ENCODE measurements at regions not wholly inside any gene's neighbourhood (a gene's known extent, or its start where the extent isn't known, plus 50 kb on each side); places are given as distances from the start of the nearest gene placed in this dataset.

DNA sequence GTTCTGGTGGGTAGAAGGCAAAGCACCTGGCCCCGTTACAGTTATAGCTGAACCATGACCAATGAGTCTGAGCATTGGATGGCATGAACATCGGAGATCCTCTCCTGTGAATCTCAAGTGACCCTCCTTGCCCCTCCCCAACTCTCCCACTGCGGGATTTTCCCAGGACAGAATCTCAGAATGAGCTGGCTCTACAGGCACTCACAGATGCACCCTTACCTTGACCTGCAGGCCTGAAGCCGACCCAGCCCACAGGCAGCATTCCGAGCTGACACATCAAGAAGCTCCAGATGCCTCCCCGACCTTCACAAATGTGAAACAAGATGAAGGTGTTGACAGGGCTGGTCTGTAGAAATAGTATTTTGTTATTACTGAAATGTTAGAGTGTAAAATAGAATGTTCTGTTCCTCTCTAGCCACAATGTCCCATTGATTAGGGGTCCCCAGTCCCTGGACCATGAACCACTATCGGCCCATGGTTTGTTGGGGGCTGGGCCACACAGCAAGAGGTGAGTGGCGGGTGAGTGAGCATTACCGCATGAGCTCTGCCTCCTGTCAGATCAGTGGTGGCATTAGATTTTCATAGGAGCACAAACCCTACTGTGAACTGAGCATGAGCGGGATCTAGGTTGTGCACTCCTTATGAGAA lies 263.4 kb downstream of the AUH start (continued):
- TF ChIP-seq, protein P1, sequence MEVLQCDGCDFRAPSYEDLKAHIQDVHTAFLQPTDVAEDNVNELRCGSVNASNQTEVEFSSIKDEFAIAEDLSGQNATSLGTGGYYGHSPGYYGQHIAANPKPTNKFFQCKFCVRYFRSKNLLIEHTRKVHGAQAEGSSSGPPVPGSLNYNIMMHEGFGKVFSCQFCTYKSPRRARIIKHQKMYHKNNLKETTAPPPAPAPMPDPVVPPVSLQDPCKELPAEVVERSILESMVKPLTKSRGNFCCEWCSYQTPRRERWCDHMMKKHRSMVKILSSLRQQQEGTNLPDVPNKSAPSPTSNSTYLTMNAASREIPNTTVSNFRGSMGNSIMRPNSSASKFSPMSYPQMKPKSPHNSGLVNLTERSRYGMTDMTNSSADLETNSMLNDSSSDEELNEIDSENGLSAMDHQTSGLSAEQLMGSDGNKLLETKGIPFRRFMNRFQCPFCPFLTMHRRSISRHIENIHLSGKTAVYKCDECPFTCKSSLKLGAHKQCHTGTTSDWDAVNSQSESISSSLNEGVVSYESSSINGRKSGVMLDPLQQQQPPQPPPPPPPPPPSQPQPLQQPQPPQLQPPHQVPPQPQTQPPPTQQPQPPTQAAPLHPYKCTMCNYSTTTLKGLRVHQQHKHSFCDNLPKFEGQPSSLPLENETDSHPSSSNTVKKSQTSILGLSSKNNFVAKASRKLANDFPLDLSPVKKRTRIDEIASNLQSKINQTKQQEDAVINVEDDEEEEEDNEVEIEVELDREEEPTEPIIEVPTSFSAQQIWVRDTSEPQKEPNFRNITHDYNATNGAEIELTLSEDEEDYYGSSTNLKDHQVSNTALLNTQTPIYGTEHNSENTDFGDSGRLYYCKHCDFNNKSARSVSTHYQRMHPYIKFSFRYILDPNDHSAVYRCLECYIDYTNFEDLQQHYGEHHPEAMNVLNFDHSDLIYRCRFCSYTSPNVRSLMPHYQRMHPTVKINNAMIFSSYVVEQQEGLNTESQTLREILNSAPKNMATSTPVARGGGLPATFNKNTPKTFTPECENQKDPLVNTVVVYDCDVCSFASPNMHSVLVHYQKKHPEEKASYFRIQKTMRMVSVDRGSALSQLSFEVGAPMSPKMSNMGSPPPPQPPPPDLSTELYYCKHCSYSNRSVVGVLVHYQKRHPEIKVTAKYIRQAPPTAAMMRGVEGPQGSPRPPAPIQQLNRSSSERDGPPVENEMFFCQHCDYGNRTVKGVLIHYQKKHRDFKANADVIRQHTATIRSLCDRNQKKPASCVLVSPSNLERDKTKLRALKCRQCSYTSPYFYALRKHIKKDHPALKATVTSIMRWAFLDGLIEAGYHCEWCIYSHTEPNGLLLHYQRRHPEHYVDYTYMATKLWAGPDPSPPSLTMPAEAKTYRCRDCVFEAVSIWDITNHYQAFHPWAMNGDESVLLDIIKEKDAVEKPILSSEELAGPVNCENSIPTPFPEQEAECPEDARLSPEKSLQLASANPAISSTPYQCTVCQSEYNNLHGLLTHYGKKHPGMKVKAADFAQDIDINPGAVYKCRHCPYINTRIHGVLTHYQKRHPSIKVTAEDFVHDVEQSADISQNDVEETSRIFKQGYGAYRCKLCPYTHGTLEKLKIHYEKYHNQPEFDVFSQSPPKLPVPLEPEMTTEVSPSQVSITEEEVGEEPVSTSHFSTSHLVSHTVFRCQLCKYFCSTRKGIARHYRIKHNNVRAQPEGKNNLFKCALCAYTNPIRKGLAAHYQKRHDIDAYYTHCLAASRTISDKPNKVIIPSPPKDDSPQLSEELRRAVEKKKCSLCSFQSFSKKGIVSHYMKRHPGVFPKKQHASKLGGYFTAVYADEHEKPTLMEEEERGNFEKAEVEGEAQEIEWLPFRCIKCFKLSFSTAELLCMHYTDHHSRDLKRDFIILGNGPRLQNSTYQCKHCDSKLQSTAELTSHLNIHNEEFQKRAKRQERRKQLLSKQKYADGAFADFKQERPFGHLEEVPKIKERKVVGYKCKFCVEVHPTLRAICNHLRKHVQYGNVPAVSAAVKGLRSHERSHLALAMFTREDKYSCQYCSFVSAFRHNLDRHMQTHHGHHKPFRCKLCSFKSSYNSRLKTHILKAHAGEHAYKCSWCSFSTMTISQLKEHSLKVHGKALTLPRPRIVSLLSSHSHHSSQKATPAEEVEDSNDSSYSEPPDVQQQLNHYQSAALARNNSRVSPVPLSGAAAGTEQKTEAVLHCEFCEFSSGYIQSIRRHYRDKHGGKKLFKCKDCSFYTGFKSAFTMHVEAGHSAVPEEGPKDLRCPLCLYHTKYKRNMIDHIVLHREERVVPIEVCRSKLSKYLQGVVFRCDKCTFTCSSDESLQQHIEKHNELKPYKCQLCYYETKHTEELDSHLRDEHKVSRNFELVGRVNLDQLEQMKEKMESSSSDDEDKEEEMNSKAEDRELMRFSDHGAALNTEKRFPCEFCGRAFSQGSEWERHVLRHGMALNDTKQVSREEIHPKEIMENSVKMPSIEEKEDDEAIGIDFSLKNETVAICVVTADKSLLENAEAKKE (CRISPR knock-in tag; IDR thresholded peaks at IDR 0.05), result no peak
- TF ChIP-seq JUNB (IDR thresholded peaks at IDR 0.05; ENCODE audit: unreplicated experiment) (no peak), NANOG (IDR thresholded peaks at IDR 0.05; ENCODE audit: borderline replicate concordance) (no peak), POLR2AphosphoS5 (IDR thresholded peaks at IDR 0.05; ENCODE audit: low read depth) (no peak)

DNA sequence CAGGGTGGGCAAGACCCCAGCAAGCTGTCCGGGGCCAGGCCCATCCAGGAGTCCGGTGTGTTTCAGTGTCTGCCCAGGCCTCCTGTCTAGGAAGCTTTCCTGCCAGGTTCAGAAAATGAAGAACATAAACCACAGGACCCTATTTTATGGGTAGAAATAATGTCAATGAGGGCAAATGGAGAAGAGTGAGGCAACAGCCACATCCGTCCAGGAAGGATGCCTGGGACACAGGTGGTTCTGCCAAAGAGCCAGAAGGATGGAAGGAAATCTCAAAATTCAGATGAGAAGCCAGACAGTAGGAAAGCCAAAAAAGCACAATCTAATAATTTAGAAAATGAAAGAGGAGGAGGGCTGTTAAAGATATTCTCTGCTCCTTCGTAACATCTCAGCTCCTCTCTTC lies 262.3 kb downstream of the AUH start:
- no peaks in the 10 kb centered on the region for H3K4me1 ChIP-seq (ENCODE audit: insufficient read depth)
- peaks cover 9% of the 10 kb centered on the region for H3K4me1 Mint-ChIP-seq
- H4K20me1 ChIP-seq (replicated peaks; ENCODE audit: insufficient read depth), result no peaks in the 10 kb centered on the region
- no peaks in the 10 kb centered on the region for H3K27me3 ChIP-seq (ENCODE audit: insufficient read depth)
- no peaks in the 10 kb centered on the region for H3K79me2 ChIP-seq (replicated peaks; ENCODE audit: insufficient read depth)
- no peaks in the 10 kb centered on the region for H3K36me3 Mint-ChIP-seq (ENCODE audit: low read depth)
- no peaks in the 10 kb centered on the region; the same call in 1 of the 2 replicates for H3K9me2 ChIP-seq (ENCODE audit: insufficient read depth)
- H3K27ac ChIP-seq (ENCODE audit: low read depth), result no peak overlapping the region
- no peak overlapping the region for H3K27ac Mint-ChIP-seq
- no peaks in the 10 kb centered on the region for H3K27me3 Mint-ChIP-seq (ENCODE audit: insufficient read depth, low read depth, poor library complexity)
- H3K4me3 Mint-ChIP-seq, result no peak overlapping the region
- DNase-seq (ENCODE audit: low spot score) (no peak), ATAC-seq (no peak)
- H3F3A ChIP-seq (replicated peaks; ENCODE audit: low read depth), result no peaks in the 10 kb centered on the region
- H3K9me3 Mint-ChIP-seq, result no peaks in the 10 kb centered on the region; the same call in none of the 3 replicates
- no peak overlapping the region for H2AFZ ChIP-seq
- H3K4me2 ChIP-seq, result no peak overlapping the region
- no peak overlapping the region for H3K4me3 ChIP-seq
- H3K36me3 ChIP-seq (ENCODE audit: insufficient read depth), result no peaks in the 10 kb centered on the region
- TF ChIP-seq EZH2 (IDR thresholded peaks at IDR 0.05; ENCODE audit: low read depth, unreplicated experiment) (no peak), ZNF331 (CRISPR knock-in tag; IDR thresholded peaks at IDR 0.05; ENCODE audit: low read depth) (no peak), JUNB (IDR thresholded peaks at IDR 0.05; ENCODE audit: unreplicated experiment) (no peak), NANOG (IDR thresholded peaks at IDR 0.05; ENCODE audit: borderline replicate concordance) (no peak), EZH2phosphoT487 (IDR thresholded peaks at IDR 0.05; ENCODE audit: unreplicated experiment) (no peak), STAT1 (IDR thresholded peaks at IDR 0.05; ENCODE audit: unreplicated experiment) (no peak), ZNF114 (CRISPR knock-in tag; IDR thresholded peaks at IDR 0.05) (no peak), CREB1 (CRISPR knock-in tag; IDR thresholded peaks at IDR 0.05; ENCODE audit: low read depth) (no peak), POLR2AphosphoS5 (IDR thresholded peaks at IDR 0.05; ENCODE audit: low read depth) (no peak)
- TF ChIP-seq, protein P2, sequence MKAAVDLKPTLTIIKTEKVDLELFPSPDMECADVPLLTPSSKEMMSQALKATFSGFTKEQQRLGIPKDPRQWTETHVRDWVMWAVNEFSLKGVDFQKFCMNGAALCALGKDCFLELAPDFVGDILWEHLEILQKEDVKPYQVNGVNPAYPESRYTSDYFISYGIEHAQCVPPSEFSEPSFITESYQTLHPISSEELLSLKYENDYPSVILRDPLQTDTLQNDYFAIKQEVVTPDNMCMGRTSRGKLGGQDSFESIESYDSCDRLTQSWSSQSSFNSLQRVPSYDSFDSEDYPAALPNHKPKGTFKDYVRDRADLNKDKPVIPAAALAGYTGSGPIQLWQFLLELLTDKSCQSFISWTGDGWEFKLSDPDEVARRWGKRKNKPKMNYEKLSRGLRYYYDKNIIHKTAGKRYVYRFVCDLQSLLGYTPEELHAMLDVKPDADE (IDR thresholded peaks at IDR 0.05), result no peak
- TF ChIP-seq, protein P3, sequence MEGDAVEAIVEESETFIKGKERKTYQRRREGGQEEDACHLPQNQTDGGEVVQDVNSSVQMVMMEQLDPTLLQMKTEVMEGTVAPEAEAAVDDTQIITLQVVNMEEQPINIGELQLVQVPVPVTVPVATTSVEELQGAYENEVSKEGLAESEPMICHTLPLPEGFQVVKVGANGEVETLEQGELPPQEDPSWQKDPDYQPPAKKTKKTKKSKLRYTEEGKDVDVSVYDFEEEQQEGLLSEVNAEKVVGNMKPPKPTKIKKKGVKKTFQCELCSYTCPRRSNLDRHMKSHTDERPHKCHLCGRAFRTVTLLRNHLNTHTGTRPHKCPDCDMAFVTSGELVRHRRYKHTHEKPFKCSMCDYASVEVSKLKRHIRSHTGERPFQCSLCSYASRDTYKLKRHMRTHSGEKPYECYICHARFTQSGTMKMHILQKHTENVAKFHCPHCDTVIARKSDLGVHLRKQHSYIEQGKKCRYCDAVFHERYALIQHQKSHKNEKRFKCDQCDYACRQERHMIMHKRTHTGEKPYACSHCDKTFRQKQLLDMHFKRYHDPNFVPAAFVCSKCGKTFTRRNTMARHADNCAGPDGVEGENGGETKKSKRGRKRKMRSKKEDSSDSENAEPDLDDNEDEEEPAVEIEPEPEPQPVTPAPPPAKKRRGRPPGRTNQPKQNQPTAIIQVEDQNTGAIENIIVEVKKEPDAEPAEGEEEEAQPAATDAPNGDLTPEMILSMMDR (conservative IDR thresholded peaks at IDR 0.05; ENCODE audit: low read depth in 2 of 2), result no peak
- TF ChIP-seq, protein P4, sequence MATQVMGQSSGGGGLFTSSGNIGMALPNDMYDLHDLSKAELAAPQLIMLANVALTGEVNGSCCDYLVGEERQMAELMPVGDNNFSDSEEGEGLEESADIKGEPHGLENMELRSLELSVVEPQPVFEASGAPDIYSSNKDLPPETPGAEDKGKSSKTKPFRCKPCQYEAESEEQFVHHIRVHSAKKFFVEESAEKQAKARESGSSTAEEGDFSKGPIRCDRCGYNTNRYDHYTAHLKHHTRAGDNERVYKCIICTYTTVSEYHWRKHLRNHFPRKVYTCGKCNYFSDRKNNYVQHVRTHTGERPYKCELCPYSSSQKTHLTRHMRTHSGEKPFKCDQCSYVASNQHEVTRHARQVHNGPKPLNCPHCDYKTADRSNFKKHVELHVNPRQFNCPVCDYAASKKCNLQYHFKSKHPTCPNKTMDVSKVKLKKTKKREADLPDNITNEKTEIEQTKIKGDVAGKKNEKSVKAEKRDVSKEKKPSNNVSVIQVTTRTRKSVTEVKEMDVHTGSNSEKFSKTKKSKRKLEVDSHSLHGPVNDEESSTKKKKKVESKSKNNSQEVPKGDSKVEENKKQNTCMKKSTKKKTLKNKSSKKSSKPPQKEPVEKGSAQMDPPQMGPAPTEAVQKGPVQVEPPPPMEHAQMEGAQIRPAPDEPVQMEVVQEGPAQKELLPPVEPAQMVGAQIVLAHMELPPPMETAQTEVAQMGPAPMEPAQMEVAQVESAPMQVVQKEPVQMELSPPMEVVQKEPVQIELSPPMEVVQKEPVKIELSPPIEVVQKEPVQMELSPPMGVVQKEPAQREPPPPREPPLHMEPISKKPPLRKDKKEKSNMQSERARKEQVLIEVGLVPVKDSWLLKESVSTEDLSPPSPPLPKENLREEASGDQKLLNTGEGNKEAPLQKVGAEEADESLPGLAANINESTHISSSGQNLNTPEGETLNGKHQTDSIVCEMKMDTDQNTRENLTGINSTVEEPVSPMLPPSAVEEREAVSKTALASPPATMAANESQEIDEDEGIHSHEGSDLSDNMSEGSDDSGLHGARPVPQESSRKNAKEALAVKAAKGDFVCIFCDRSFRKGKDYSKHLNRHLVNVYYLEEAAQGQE (IDR thresholded peaks at IDR 0.05; ENCODE audit: unreplicated experiment), result no peak
